HEK293 (cell line): ENCODE measurements at regions not wholly inside any gene's neighbourhood (a gene's known extent, or its start where the extent isn't known, plus 50 kb on each side); places are given as distances from the start of the nearest gene placed in this dataset.

Source experiments
- CTCF ChIA-PET: fragments of 350-600 bp; formaldehyde crosslinking; extraction: SDS; loops from one replicate; lab custom pipeline; 2021; ENCODE audit warnings: antibody characterized with exemption; lab: Yijun Ruan, JAX
- POLR2A ChIA-PET: fragments of 300-600 bp; formaldehyde crosslinking; extraction: SDS; loops from one replicate; lab custom pipeline; 2020; ENCODE audit warnings: antibody characterized with exemption, inconsistent platforms; lab: Yijun Ruan, JAX
- H3K27ac ChIP-seq: fragments of 200-500 bp; sonication (Bioruptor generic); 2 replicates; pipeline ENCODE4 v1.5.1; 2014; ENCODE audit warnings: low read depth, low read length, control low read depth, inconsistent platforms; ENCODE audit errors: extremely low read depth
- H3K36me3 ChIP-seq, 2 experiments: fragments of 200-500 bp in 1 of 2; sonication (Bioruptor generic) in 1 of 2; 1 replicate in 1 of 2; 2 replicates in 1 of 2; pipeline ENCODE4 v1.5.1; 2014 to 2017; ENCODE audit warnings: inconsistent platforms in 2 of 2, low read length in 2 of 2; ENCODE audit not compliant: control insufficient read depth in 2 of 2, insufficient read depth in 1 of 2
- H3K4me1 ChIP-seq: fragments of 200-500 bp; sonication (Bioruptor generic); 2 replicates; pipeline ENCODE4 v1.5.1; 2014; ENCODE audit warnings: mild to moderate bottlenecking, low read length, inconsistent platforms; ENCODE audit not compliant: control insufficient read depth, insufficient read depth
- H3K4me3 ChIP-seq: 2 replicates; pipeline ENCODE4 v1.5.1; 2011; ENCODE audit warnings: low read depth, mild to moderate bottlenecking, control low read depth, low read length, moderate library complexity
- H3K9me3 ChIP-seq: fragments of 200-500 bp; sonication (Bioruptor generic); 2 replicates; pipeline ENCODE4 v1.5.1; 2014; ENCODE audit warnings: low read depth, low read length, inconsistent platforms; ENCODE audit not compliant: control insufficient read depth, insufficient read depth
- GLI2 ChIP-seq: fragments of 450-650 bp; formaldehyde crosslinking; IDR thresholded peaks from 2 replicates; pipeline ENCODE4; 2017; ENCODE audit warnings: missing biosample characterization, missing genetic modification characterization, low read depth, borderline replicate concordance
- GLIS2 ChIP-seq: fragments of 450-650 bp; formaldehyde crosslinking; IDR thresholded peaks from 2 replicates; pipeline ENCODE4 v1.5.1; 2016; ENCODE audit warnings: missing biosample characterization, missing genetic modification characterization
- KLF1 ChIP-seq: fragments of 450-650 bp; formaldehyde crosslinking; IDR thresholded peaks from 2 replicates; pipeline ENCODE4 v1.5.1; 2016; ENCODE audit warnings: missing biosample characterization, missing genetic modification characterization
- KLF10 ChIP-seq: fragments of 450-650 bp; IDR thresholded peaks from 2 replicates; pipeline ENCODE4 v1.5.1; 2018; ENCODE audit warnings: missing biosample characterization, mild to moderate bottlenecking, missing genetic modification characterization
- MYNN ChIP-seq: fragments of 450-650 bp; formaldehyde crosslinking; IDR thresholded peaks from 2 replicates; pipeline ENCODE4 v1.5.1; 2016; ENCODE audit warnings: missing biosample characterization, missing genetic modification characterization, borderline replicate concordance
- YY1 ChIP-seq: fragments of 450-650 bp; formaldehyde crosslinking; IDR thresholded peaks from 2 replicates; pipeline ENCODE4 v1.5.1; 2018; ENCODE audit warnings: missing biosample characterization, missing genetic modification characterization
- ZBTB21 ChIP-seq: fragments of 450-650 bp; formaldehyde crosslinking; IDR thresholded peaks from 2 replicates; pipeline ENCODE4 v1.5.1; 2017; ENCODE audit warnings: missing biosample characterization, missing genetic modification characterization
- ZFHX2 ChIP-seq: fragments of 450-650 bp; formaldehyde crosslinking; conservative IDR thresholded peaks from 2 replicates; pipeline ENCODE4 v1.5.1; 2016; ENCODE audit warnings: missing biosample characterization, missing genetic modification characterization
- ZNF114 ChIP-seq: fragments of 450-650 bp; formaldehyde crosslinking; IDR thresholded peaks from 2 replicates; pipeline ENCODE4 v1.5.0; 2017; ENCODE audit warnings: missing biosample characterization, missing genetic modification characterization
- ZNF16 ChIP-seq: fragments of 450-650 bp; formaldehyde crosslinking; IDR thresholded peaks from 2 replicates; pipeline ENCODE4 v1.5.1; 2016; ENCODE audit warnings: low read depth, missing biosample characterization, missing genetic modification characterization
- ZNF174 ChIP-seq: fragments of 450-650 bp; formaldehyde crosslinking; IDR thresholded peaks from 2 replicates; pipeline ENCODE4 v1.5.0; 2017; ENCODE audit warnings: missing biosample characterization, mild to moderate bottlenecking, missing genetic modification characterization
- ZNF214 ChIP-seq: fragments of 450-650 bp; formaldehyde crosslinking; IDR thresholded peaks from 2 replicates; pipeline ENCODE4 v1.5.1; 2017; ENCODE audit warnings: missing biosample characterization, mild to moderate bottlenecking, missing genetic modification characterization, borderline replicate concordance
- ZNF324 ChIP-seq: fragments of 450-650 bp; formaldehyde crosslinking; IDR thresholded peaks from 2 replicates; pipeline ENCODE4 v1.5.1; 2016; ENCODE audit warnings: missing biosample characterization, missing genetic modification characterization
- ZNF350 ChIP-seq: fragments of 450-650 bp; formaldehyde crosslinking; IDR thresholded peaks from 2 replicates; pipeline ENCODE4 v1.5.0; 2017; ENCODE audit warnings: missing biosample characterization, mild to moderate bottlenecking, missing genetic modification characterization
- ZNF548 ChIP-seq: fragments of 450-650 bp; formaldehyde crosslinking; IDR thresholded peaks from 2 replicates; pipeline ENCODE4 v1.5.1; 2016; ENCODE audit warnings: missing biosample characterization, missing genetic modification characterization
- ZNF571 ChIP-seq: fragments of 450-650 bp; formaldehyde crosslinking; IDR thresholded peaks from 2 replicates; pipeline ENCODE4 v1.5.0; 2017; ENCODE audit warnings: missing biosample characterization, missing genetic modification characterization
- ZNF660 ChIP-seq: fragments of 450-650 bp; IDR thresholded peaks from 2 replicates; pipeline ENCODE4 v1.5.1; 2018; ENCODE audit warnings: missing biosample characterization, mild to moderate bottlenecking, missing genetic modification characterization
- ZNF670 ChIP-seq: fragments of 450-650 bp; formaldehyde crosslinking; IDR thresholded peaks from 2 replicates; pipeline ENCODE4 v1.5.1; 2016; ENCODE audit warnings: missing biosample characterization, missing genetic modification characterization, low read depth
- ZNF776 ChIP-seq: fragments of 450-650 bp; formaldehyde crosslinking; IDR thresholded peaks from 2 replicates; pipeline ENCODE4 v1.5.0; 2017; ENCODE audit warnings: missing biosample characterization, missing genetic modification characterization, borderline replicate concordance
- TF ChIP-seq, protein P1 (sequence below): fragments of 450-650 bp; formaldehyde crosslinking; IDR thresholded peaks from 2 replicates; pipeline ENCODE4 v1.5.1; 2016; ENCODE audit warnings: missing biosample characterization, missing genetic modification characterization
- TF ChIP-seq, protein P2 (sequence below): fragments of 450-650 bp; formaldehyde crosslinking; IDR thresholded peaks from 2 replicates; pipeline ENCODE4 v1.5.1; 2016; ENCODE audit warnings: missing biosample characterization, missing genetic modification characterization
- TF ChIP-seq, protein P3 (sequence below): fragments of 450-650 bp; formaldehyde crosslinking; IDR thresholded peaks from 2 replicates; pipeline ENCODE4 v1.5.1; 2017; ENCODE audit warnings: missing biosample characterization, missing genetic modification characterization
- TF ChIP-seq, protein P4 (sequence below): fragments of 450-650 bp; formaldehyde crosslinking; IDR thresholded peaks from 2 replicates; pipeline ENCODE4 v1.5.1; 2017; ENCODE audit warnings: missing biosample characterization, missing genetic modification characterization
- TF ChIP-seq, protein P5 (sequence below): fragments of 450-650 bp; formaldehyde crosslinking; IDR thresholded peaks from 2 replicates; pipeline ENCODE4 v1.5.1; 2016; ENCODE audit warnings: missing biosample characterization, missing genetic modification characterization

DNA sequence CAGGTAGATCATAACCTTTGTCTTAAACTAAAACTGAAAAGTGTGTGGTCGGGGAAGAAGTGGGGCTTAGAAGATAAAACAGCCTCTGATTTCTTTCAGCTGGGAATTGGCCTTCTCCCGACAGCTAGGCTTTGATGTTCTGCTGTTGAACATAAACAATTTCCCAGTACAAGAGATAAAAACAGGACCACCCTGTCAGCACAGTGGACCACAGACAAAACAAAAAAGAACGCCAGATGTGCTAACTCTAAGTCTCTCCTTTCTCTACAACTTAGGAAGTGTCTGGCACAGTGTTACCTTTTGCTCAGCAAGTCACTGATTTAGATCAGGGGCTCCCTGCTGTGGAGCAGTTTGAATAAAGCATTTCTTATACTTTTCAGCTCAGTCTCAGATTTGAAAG lies 87.5 kb upstream of the UXT start:
- no peaks in the 10 kb centered on the region for H3K4me1 ChIP-seq
- ChIA-PET POLR2A (no interaction called here), CTCF (interaction anchor here (0.5 to 0.8 kb wide), 2 partner anchors 189 to 249 kb away, joined by 3 to 4 read pairs; no protein-coding TSS in a partner anchor)
- H3K27ac ChIP-seq = no peak overlapping the region
- no peaks in the 10 kb centered on the region for H3K36me3 ChIP-seq
- H3K4me3 ChIP-seq = no peak overlapping the region
- TF ChIP-seq ZNF548 (no peak), MYNN (tag by site-specific recombination) (no peak), ZNF16 (tag by site-specific recombination) (no peak), ZNF174 (tag by site-specific recombination) (no peak), ZNF324 (tag by site-specific recombination) (no peak), KLF1 (no peak), GLI2 (tag by site-specific recombination) (no peak), KLF10 (tag by site-specific recombination) (no peak), ZNF114 (tag by site-specific recombination) (no peak), ZNF350 (tag by site-specific recombination) (no peak), ZNF214 (tag by site-specific recombination) (no peak), ZFHX2 (tag by site-specific recombination) (no peak), ZBTB21 (tag by site-specific recombination) (no peak), ZNF670 (tag by site-specific recombination) (no peak)
- TF ChIP-seq, protein P1, sequence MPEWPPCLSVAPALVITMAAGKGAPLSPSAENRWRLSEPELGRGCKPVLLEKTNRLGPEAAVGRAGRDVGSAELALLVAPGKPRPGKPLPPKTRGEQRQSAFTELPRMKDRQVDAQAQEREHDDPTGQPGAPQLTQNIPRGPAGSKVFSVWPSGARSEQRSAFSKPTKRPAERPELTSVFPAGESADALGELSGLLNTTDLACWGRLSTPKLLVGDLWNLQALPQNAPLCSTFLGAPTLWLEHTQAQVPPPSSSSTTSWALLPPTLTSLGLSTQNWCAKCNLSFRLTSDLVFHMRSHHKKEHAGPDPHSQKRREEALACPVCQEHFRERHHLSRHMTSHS (tag by site-specific recombination) = no peak
- TF ChIP-seq, protein P2, sequence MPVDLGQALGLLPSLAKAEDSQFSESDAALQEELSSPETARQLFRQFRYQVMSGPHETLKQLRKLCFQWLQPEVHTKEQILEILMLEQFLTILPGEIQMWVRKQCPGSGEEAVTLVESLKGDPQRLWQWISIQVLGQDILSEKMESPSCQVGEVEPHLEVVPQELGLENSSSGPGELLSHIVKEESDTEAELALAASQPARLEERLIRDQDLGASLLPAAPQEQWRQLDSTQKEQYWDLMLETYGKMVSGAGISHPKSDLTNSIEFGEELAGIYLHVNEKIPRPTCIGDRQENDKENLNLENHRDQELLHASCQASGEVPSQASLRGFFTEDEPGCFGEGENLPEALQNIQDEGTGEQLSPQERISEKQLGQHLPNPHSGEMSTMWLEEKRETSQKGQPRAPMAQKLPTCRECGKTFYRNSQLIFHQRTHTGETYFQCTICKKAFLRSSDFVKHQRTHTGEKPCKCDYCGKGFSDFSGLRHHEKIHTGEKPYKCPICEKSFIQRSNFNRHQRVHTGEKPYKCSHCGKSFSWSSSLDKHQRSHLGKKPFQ = no peak
- TF ChIP-seq, protein P3, sequence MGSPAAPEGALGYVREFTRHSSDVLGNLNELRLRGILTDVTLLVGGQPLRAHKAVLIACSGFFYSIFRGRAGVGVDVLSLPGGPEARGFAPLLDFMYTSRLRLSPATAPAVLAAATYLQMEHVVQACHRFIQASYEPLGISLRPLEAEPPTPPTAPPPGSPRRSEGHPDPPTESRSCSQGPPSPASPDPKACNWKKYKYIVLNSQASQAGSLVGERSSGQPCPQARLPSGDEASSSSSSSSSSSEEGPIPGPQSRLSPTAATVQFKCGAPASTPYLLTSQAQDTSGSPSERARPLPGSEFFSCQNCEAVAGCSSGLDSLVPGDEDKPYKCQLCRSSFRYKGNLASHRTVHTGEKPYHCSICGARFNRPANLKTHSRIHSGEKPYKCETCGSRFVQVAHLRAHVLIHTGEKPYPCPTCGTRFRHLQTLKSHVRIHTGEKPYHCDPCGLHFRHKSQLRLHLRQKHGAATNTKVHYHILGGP = no peak
- TF ChIP-seq, protein P4, sequence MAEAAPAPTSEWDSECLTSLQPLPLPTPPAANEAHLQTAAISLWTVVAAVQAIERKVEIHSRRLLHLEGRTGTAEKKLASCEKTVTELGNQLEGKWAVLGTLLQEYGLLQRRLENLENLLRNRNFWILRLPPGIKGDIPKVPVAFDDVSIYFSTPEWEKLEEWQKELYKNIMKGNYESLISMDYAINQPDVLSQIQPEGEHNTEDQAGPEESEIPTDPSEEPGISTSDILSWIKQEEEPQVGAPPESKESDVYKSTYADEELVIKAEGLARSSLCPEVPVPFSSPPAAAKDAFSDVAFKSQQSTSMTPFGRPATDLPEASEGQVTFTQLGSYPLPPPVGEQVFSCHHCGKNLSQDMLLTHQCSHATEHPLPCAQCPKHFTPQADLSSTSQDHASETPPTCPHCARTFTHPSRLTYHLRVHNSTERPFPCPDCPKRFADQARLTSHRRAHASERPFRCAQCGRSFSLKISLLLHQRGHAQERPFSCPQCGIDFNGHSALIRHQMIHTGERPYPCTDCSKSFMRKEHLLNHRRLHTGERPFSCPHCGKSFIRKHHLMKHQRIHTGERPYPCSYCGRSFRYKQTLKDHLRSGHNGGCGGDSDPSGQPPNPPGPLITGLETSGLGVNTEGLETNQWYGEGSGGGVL = no peak
- H3K9me3 ChIP-seq = no peaks in the 10 kb centered on the region

GRCh38 chrX:47745416-47745815 lies 86.4 kb upstream of the UXT start:
- Histone ChIP-seq H3K36me3 (no peaks in the 10 kb centered on the region), H3K4me1 (no peaks in the 10 kb centered on the region), H3K4me3 (no peak overlapping the region), H3K27ac (no peak overlapping the region), H3K9me3 (no peaks in the 10 kb centered on the region)
- CTCF ChIA-PET = no interaction called here
- POLR2A ChIA-PET = no interaction called here
- TF ChIP-seq ZNF660 (tag by site-specific recombination) = no peak
- no peak for TF ChIP-seq ZNF571 (tag by site-specific recombination)
- TF ChIP-seq GLIS2 (tag by site-specific recombination) = no peak
- TF ChIP-seq, protein P5, sequence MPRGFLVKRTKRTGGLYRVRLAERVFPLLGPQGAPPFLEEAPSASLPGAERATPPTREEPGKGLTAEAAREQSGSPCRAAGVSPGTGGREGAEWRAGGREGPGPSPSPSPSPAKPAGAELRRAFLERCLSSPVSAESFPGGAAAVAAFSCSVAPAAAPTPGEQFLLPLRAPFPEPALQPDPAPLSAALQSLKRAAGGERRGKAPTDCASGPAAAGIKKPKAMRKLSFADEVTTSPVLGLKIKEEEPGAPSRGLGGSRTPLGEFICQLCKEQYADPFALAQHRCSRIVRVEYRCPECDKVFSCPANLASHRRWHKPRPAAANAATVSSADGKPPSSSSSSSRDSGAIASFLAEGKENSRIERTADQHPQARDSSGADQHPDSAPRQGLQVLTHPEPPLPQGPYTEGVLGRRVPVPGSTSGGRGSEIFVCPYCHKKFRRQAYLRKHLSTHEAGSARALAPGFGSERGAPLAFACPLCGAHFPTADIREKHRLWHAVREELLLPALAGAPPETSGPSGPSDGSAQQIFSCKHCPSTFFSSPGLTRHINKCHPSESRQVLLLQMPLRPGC (tag by site-specific recombination) = no peak
- no peak for TF ChIP-seq YY1 (tag by site-specific recombination)
- no peak for TF ChIP-seq ZNF776 (tag by site-specific recombination)
